ENCODE measurements at regions not wholly inside any gene's neighbourhood (a gene's known extent, or its start where the extent isn't known, plus 50 kb on each side); places are given as distances from the start of the nearest gene placed in this dataset.

GRCh38 chr14:96931751-96932150 is 134.6 kb downstream of the VRK1 start:
- H3K4me3 Mint-ChIP-seq = no peak overlapping the region
- H3K27me3 Mint-ChIP-seq (ENCODE audit: low read depth) = no peaks in the 10 kb centered on the region
- no peak overlapping the region for H3K27ac Mint-ChIP-seq
- H3K9me3 Mint-ChIP-seq = no peaks in the 10 kb centered on the region
- no peaks in the 10 kb centered on the region for H3K36me3 Mint-ChIP-seq (ENCODE audit: low read depth)
- no peaks in the 10 kb centered on the region for H3K4me1 Mint-ChIP-seq (ENCODE audit: low read depth)

GRCh38 chr14:96934638-96935330 is 137.6 kb downstream of the VRK1 start:
- no peaks in the 10 kb centered on the region for H3K4me1 Mint-ChIP-seq (ENCODE audit: low read depth)
- H3K9me3 Mint-ChIP-seq = no peaks in the 10 kb centered on the region
- H3K27ac Mint-ChIP-seq = no peak overlapping the region
- no peaks in the 10 kb centered on the region for H3K36me3 Mint-ChIP-seq (ENCODE audit: low read depth)
- H3K4me3 Mint-ChIP-seq = no peak overlapping the region
- H3K27me3 Mint-ChIP-seq (ENCODE audit: low read depth) = no peaks in the 10 kb centered on the region

- Mint-ChIP-seq H3K27ac (no peak overlapping the region), H3K4me3 (no peak overlapping the region), H3K9me3 (no peaks in the 10 kb centered on the region), H3K4me1 (ENCODE audit: low read depth) (no peaks in the 10 kb centered on the region), H3K36me3 (ENCODE audit: low read depth) (no peaks in the 10 kb centered on the region), H3K27me3 (ENCODE audit: low read depth) (no peaks in the 10 kb centered on the region)
Measured at GRCh38 chr14:96938946-96939345, 141.8 kb downstream of the VRK1 start.

GRCh38 chr14:96940009-96940408 is 142.8 kb downstream of the VRK1 start:
- Mint-ChIP-seq H3K36me3 (ENCODE audit: low read depth) (no peaks in the 10 kb centered on the region), H3K9me3 (no peaks in the 10 kb centered on the region), H3K4me3 (no peak overlapping the region), H3K27ac (no peak overlapping the region), H3K4me1 (ENCODE audit: low read depth) (no peaks in the 10 kb centered on the region), H3K27me3 (ENCODE audit: low read depth) (no peaks in the 10 kb centered on the region)

- Mint-ChIP-seq H3K27ac (no peak overlapping the region), H3K9me3 (no peaks in the 10 kb centered on the region), H3K4me3 (no peak overlapping the region), H3K4me1 (ENCODE audit: low read depth) (peaks cover 4% of the 10 kb centered on the region), H3K27me3 (ENCODE audit: low read depth) (no peaks in the 10 kb centered on the region), H3K36me3 (ENCODE audit: low read depth) (peaks cover 1% of the 10 kb centered on the region)
Measured at GRCh38 chr14:96944297-96944696, 147.1 kb downstream of the VRK1 start.

- no peaks in the 10 kb centered on the region for H3K27me3 Mint-ChIP-seq (ENCODE audit: low read depth)
- no peaks in the 10 kb centered on the region for H3K9me3 Mint-ChIP-seq
- H3K36me3 Mint-ChIP-seq (ENCODE audit: low read depth) = peaks cover 1% of the 10 kb centered on the region
- peaks cover 4% of the 10 kb centered on the region for H3K4me1 Mint-ChIP-seq (ENCODE audit: low read depth)
- no peak overlapping the region for H3K27ac Mint-ChIP-seq
- H3K4me3 Mint-ChIP-seq = no peak overlapping the region
Measured at GRCh38 chr14:96945721-96946120, 148.5 kb downstream of the VRK1 start.

- peaks cover 1% of the 10 kb centered on the region for H3K36me3 Mint-ChIP-seq (ENCODE audit: low read depth)
Measured at GRCh38 chr14:96949594-96949993, 152.4 kb downstream of the VRK1 start.

GRCh38 chr14:96951511-96951910 is 154.3 kb downstream of the VRK1 start:
- no peaks in the 10 kb centered on the region for H3K4me1 Mint-ChIP-seq (ENCODE audit: low read depth)
- H3K27ac Mint-ChIP-seq = no peak overlapping the region
- H3K4me3 Mint-ChIP-seq = no peak overlapping the region
- peaks cover 1% of the 10 kb centered on the region for H3K36me3 Mint-ChIP-seq (ENCODE audit: low read depth)
- no peaks in the 10 kb centered on the region for H3K27me3 Mint-ChIP-seq (ENCODE audit: low read depth)
- no peaks in the 10 kb centered on the region for H3K9me3 Mint-ChIP-seq

More at GRCh38 chr14:96949594-96949993, 152.4 kb downstream of the VRK1 start:
- Mint-ChIP-seq H3K27ac (no peak overlapping the region), H3K4me3 (no peak overlapping the region), H3K9me3 (no peaks in the 10 kb centered on the region), H3K4me1 (ENCODE audit: low read depth) (peaks cover 4% of the 10 kb centered on the region), H3K27me3 (ENCODE audit: low read depth) (no peaks in the 10 kb centered on the region)

GRCh38 chr14:96953087-96953874 is 156.1 kb downstream of the VRK1 start:
- Mint-ChIP-seq H3K36me3 (ENCODE audit: low read depth) (peaks cover under 1% of the 10 kb centered on the region), H3K27ac (no peak overlapping the region), H3K4me3 (no peak overlapping the region), H3K9me3 (no peaks in the 10 kb centered on the region), H3K4me1 (ENCODE audit: low read depth) (no peaks in the 10 kb centered on the region), H3K27me3 (ENCODE audit: low read depth) (no peaks in the 10 kb centered on the region)

- Mint-ChIP-seq H3K9me3 (no peaks in the 10 kb centered on the region), H3K27ac (no peak overlapping the region), H3K27me3 (ENCODE audit: low read depth) (no peaks in the 10 kb centered on the region), H3K4me3 (no peak overlapping the region), H3K4me1 (ENCODE audit: low read depth) (no peaks in the 10 kb centered on the region), H3K36me3 (ENCODE audit: low read depth) (no peaks in the 10 kb centered on the region)
Measured at GRCh38 chr14:96953875-96954185, 156.6 kb downstream of the VRK1 start.

GRCh38 chr14:96956464-96957239 is 159.5 kb downstream of the VRK1 start:
- peaks cover 11% of the 10 kb centered on the region for H3K9me3 Mint-ChIP-seq
- no peaks in the 10 kb centered on the region for H3K27me3 Mint-ChIP-seq (ENCODE audit: low read depth)
- H3K27ac Mint-ChIP-seq = no peak overlapping the region
- H3K36me3 Mint-ChIP-seq (ENCODE audit: low read depth) = peaks cover 3% of the 10 kb centered on the region
- no peak overlapping the region for H3K4me3 Mint-ChIP-seq
- peaks cover 2% of the 10 kb centered on the region for H3K4me1 Mint-ChIP-seq (ENCODE audit: low read depth)

- H3K27ac Mint-ChIP-seq = no peak overlapping the region
- H3K4me1 Mint-ChIP-seq (ENCODE audit: low read depth) = peaks cover 11% of the 10 kb centered on the region
- H3K9me3 Mint-ChIP-seq = peaks cover 17% of the 10 kb centered on the region
- H3K27me3 Mint-ChIP-seq (ENCODE audit: low read depth) = no peaks in the 10 kb centered on the region
- H3K36me3 Mint-ChIP-seq (ENCODE audit: low read depth) = peaks cover 6% of the 10 kb centered on the region
- H3K4me3 Mint-ChIP-seq = no peak overlapping the region
Measured at GRCh38 chr14:96958057-96958456, 160.9 kb downstream of the VRK1 start.

GRCh38 chr14:96959992-96960391 is 162.8 kb downstream of the VRK1 start:
- Mint-ChIP-seq H3K36me3 (ENCODE audit: low read depth) (peaks cover 6% of the 10 kb centered on the region), H3K4me1 (ENCODE audit: low read depth) (peaks cover 11% of the 10 kb centered on the region), H3K27ac (no peak overlapping the region), H3K4me3 (no peak overlapping the region), H3K27me3 (ENCODE audit: low read depth) (no peaks in the 10 kb centered on the region), H3K9me3 (peaks cover 24% of the 10 kb centered on the region)

- Mint-ChIP-seq H3K27ac (no peak overlapping the region), H3K27me3 (ENCODE audit: low read depth) (no peaks in the 10 kb centered on the region), H3K4me3 (no peak overlapping the region), H3K4me1 (ENCODE audit: low read depth) (peaks cover 11% of the 10 kb centered on the region), H3K36me3 (ENCODE audit: low read depth) (peaks cover 6% of the 10 kb centered on the region), H3K9me3 (peaks cover 24% of the 10 kb centered on the region)
Measured at GRCh38 chr14:96960598-96961116, 163.5 kb downstream of the VRK1 start.

Data from T-helper 1 cell treated with Interleukin-12 subunit alpha and Interleukin-12 subunit beta and Interleukin-4 antibody, amounts not matched to agents 30 μg/mL and 1 μg/mL, for 36 hours (primary cell).